ENCODE measurements at regions not wholly inside any gene's neighbourhood (a gene's known extent, or its start where the extent isn't known, plus 50 kb on each side); places are given as distances from the start of the nearest gene placed in this dataset.

GRCh38 chr9:95756101-95756500, 119.4 kb upstream of the ERCC6L2 start:
- no peak overlapping the region for H3K4me3 ChIP-seq
- peaks cover 0 to 3% (median 0%) of the 10 kb centered on the region in 4 donors for H3K9me3 ChIP-seq (ENCODE audit: control insufficient read depth in 4 of 4, insufficient read depth in 3 of 4, low read length in 3 of 4)
- DNase-seq (peak in 1 of 3 donors; percentile 47), ATAC-seq (ENCODE audit: insufficient read depth, low FRiP score) (no peak)
- TF ChIP-seq CTCF (IDR thresholded peaks at IDR 0.05; ENCODE audit: control extremely low read depth, extremely low read depth): no peak
- peak overlapping the region in 1 of 2 donors; percentile 6 for H3K9ac ChIP-seq (ENCODE audit: insufficient read depth in 1 of 2, low read length in 2 of 2)
- H3K36me3 ChIP-seq (ENCODE audit: control insufficient read depth in 4 of 4, insufficient read depth in 4 of 4, low read length in 4 of 4): no peaks in the 10 kb centered on the region
- no peaks in the 10 kb centered on the region for H3K27me3 ChIP-seq (ENCODE audit: control insufficient read depth in 3 of 3, insufficient read depth in 3 of 3, low read length in 2 of 3)
- WGBS, 2 donors: 95 to 97% methylated on average over 3 of the region's 3 CpGs
- peak overlapping the region in 1 of 2 donors; percentile 25 for H3K27ac ChIP-seq (ENCODE audit: low read depth in 1 of 2, low read length in 1 of 2)
- peaks cover 0 to 64% (median 5%) of the 10 kb centered on the region in 5 donors for H3K4me1 ChIP-seq (ENCODE audit: control insufficient read depth in 5 of 5, insufficient read depth in 5 of 5, low read length in 5 of 5)

GRCh38 chr9:95755421-95755730, 120.1 kb upstream of the ERCC6L2 start:
- Histone ChIP-seq H3K27me3 (ENCODE audit: control insufficient read depth in 3 of 3, insufficient read depth in 3 of 3, low read length in 2 of 3) (no peaks in the 10 kb centered on the region), H3K27ac (ENCODE audit: low read depth in 1 of 2, low read length in 1 of 2) (peak overlapping the region in 1 of 2 donors; percentile 26), H3K9ac (ENCODE audit: insufficient read depth in 1 of 2, low read length in 2 of 2) (no peak overlapping the region), H3K4me1 (ENCODE audit: control insufficient read depth in 5 of 5, insufficient read depth in 5 of 5, low read length in 5 of 5) (peaks cover 0 to 59% (median 5%) of the 10 kb centered on the region in 5 donors), H3K9me3 (ENCODE audit: control insufficient read depth in 4 of 4, insufficient read depth in 3 of 4, low read length in 3 of 4) (peaks cover 0 to 3% (median 0%) of the 10 kb centered on the region in 4 donors), H3K4me3 (no peak overlapping the region), H3K36me3 (ENCODE audit: control insufficient read depth in 4 of 4, insufficient read depth in 4 of 4, low read length in 4 of 4) (no peaks in the 10 kb centered on the region)
- 80 to 85% methylated on average over 3 of the region's 3 CpGs for WGBS, 2 donors
- no peak for TF ChIP-seq CTCF (IDR thresholded peaks at IDR 0.05; ENCODE audit: control extremely low read depth, extremely low read depth)
- no peak for ATAC-seq (ENCODE audit: insufficient read depth, low FRiP score)
- DNase-seq: no peak

GRCh38 chr9:95754533-95755420, 120.7 kb upstream of the ERCC6L2 start:
- Histone ChIP-seq H3K9ac (ENCODE audit: insufficient read depth in 1 of 2, low read length in 2 of 2) (no peak overlapping the region), H3K4me3 (no peak overlapping the region), H3K27ac (ENCODE audit: low read depth in 1 of 2, low read length in 1 of 2) (no peak overlapping the region), H3K9me3 (ENCODE audit: control insufficient read depth in 4 of 4, insufficient read depth in 3 of 4, low read length in 3 of 4) (peaks cover 0 to 3% (median 0%) of the 10 kb centered on the region in 4 donors), H3K27me3 (ENCODE audit: control insufficient read depth in 3 of 3, insufficient read depth in 3 of 3, low read length in 2 of 3) (no peaks in the 10 kb centered on the region), H3K4me1 (ENCODE audit: control insufficient read depth in 5 of 5, insufficient read depth in 5 of 5, low read length in 5 of 5) (peaks cover 0 to 59% (median 5%) of the 10 kb centered on the region in 5 donors), H3K36me3 (ENCODE audit: control insufficient read depth in 4 of 4, insufficient read depth in 4 of 4, low read length in 4 of 4) (no peaks in the 10 kb centered on the region)
- WGBS, 2 donors: 83 to 87% methylated on average over 15 of the region's 15 CpGs
- no peak for TF ChIP-seq CTCF (IDR thresholded peaks at IDR 0.05; ENCODE audit: control extremely low read depth, extremely low read depth)
- ATAC-seq (ENCODE audit: insufficient read depth, low FRiP score) (no peak), DNase-seq (peak in 2 of 3 donors; percentile 35 to 42)
